Liver (tissue), 8 donors: ENCODE measurements at regions not wholly inside any gene's neighbourhood (a gene's known extent, or its start where the extent isn't known, plus 50 kb on each side); places are given as distances from the start of the nearest gene placed in this dataset.

Experiments
- DNase-seq: peaks from one replicate; pipeline ENCODE4 v3.0.0-alpha.2; 2017; ENCODE audit warnings: low spot score
- H3K27ac ChIP-seq, 2 donors: one replicate each; pipeline ENCODE4 v1.7.0; 2013; ENCODE audit warnings: inconsistent platforms in 2 of 2, low read length in 2 of 2, control low read depth in 1 of 2, low read depth in 1 of 2, mild to moderate bottlenecking in 1 of 2
- H3K27me3 ChIP-seq, 4 donors: one replicate each; pipeline versions ENCODE4 v1.6.1 to v1.7.0; 2013; ENCODE audit warnings: low read length in 3 of 4, inconsistent platforms in 1 of 4, mild to moderate bottlenecking in 1 of 4, moderate library complexity in 1 of 4; ENCODE audit not compliant: control insufficient read depth in 4 of 4, insufficient read depth in 4 of 4
- H3K36me3 ChIP-seq, 4 donors: one replicate each; pipeline versions ENCODE4 v1.6.1 to v1.7.0; 2013; ENCODE audit warnings: low read length in 3 of 4, mild to moderate bottlenecking in 3 of 4, low read depth in 1 of 4, moderate library complexity in 1 of 4; ENCODE audit not compliant: control insufficient read depth in 4 of 4, insufficient read depth in 3 of 4
- H3K4me1 ChIP-seq, 4 donors: one replicate each; pipeline versions ENCODE4 v1.6.1 to v1.7.0; 2013; ENCODE audit warnings: low read length in 3 of 4, mild to moderate bottlenecking in 3 of 4, moderate library complexity in 1 of 4; ENCODE audit not compliant: control insufficient read depth in 4 of 4, insufficient read depth in 4 of 4
- H3K4me3 ChIP-seq, 3 donors: one replicate each; pipeline versions ENCODE4 v1.6.1 to v1.7.0; 2013; ENCODE audit warnings: low read length in 3 of 3, control low read depth in 1 of 3, low read depth in 1 of 3, mild to moderate bottlenecking in 1 of 3
- H3K9ac ChIP-seq, 2 donors: one replicate each; pipeline ENCODE4 v1.7.0; 2013; ENCODE audit warnings: low read length in 2 of 2, mild to moderate bottlenecking in 2 of 2, moderate library complexity in 2 of 2, control low read depth in 1 of 2, low read depth in 1 of 2
- H3K9me3 ChIP-seq, 4 donors: one replicate each; pipeline versions ENCODE4 v1.6.1 to v1.7.0; 2013; ENCODE audit warnings: low read length in 3 of 4; ENCODE audit not compliant: control insufficient read depth in 4 of 4
- EGR1 ChIP-seq, 2 donors: IDR thresholded peaks; 2 replicates each; pipeline ENCODE4 v1.6.1; 2016 to 2018; ENCODE audit warnings: antibody characterized with exemption in 2 of 2, low read depth in 2 of 2
- FOXA1 ChIP-seq: IDR thresholded peaks from 2 replicates; pipeline ENCODE4 v1.6.1; 2016; ENCODE audit warnings: antibody characterized with exemption
- FOXA2 ChIP-seq: IDR thresholded peaks from 2 replicates; pipeline ENCODE4 v1.6.1; 2016; ENCODE audit warnings: antibody characterized with exemption
- GABPA ChIP-seq, 2 donors: IDR thresholded peaks in 1 of 2; conservative IDR thresholded peaks in 1 of 2; 2 replicates each; pipeline ENCODE4 v1.6.1; 2016; ENCODE audit warnings: antibody characterized with exemption in 2 of 2, mild to moderate bottlenecking in 1 of 2, moderate library complexity in 1 of 2
- JUND ChIP-seq, 2 donors: IDR thresholded peaks; 2 replicates each; pipeline ENCODE4 v1.6.1; 2016; ENCODE audit warnings: antibody characterized with exemption in 2 of 2
- NR2F2 ChIP-seq: IDR thresholded peaks from 2 replicates; pipeline ENCODE4 v1.6.1; 2016; ENCODE audit warnings: antibody characterized with exemption
- RAD21 ChIP-seq, 2 donors: IDR thresholded peaks; 2 replicates each; pipeline ENCODE4 v1.6.1; 2016; ENCODE audit warnings: antibody characterized with exemption in 2 of 2, mild to moderate bottlenecking in 2 of 2
- WGBS: extraction: QIAGEN DNeasy Blood & Tissue Kit; methylation state at CpG from one replicate; pipeline ENCODE4 v1.1.7; 2013; 5-methylcytosine and 5-hydroxymethylcytosine counted together
- TF ChIP-seq, protein P1 (sequence below): fragments of 150-350 bp; IDR thresholded peaks from 2 replicates; pipeline ENCODE4 v1.5.1; 2017; ENCODE audit warnings: improper control_type of control experiment, low read depth, low read length; ENCODE audit not compliant: missing input control
- TF ChIP-seq, protein P2 (sequence below): IDR thresholded peaks from 2 replicates; pipeline ENCODE4 v1.6.1; 2016; ENCODE audit warnings: antibody characterized with exemption
- TF ChIP-seq, protein P3 (sequence below): IDR thresholded peaks from 2 replicates; pipeline ENCODE4 v1.6.1; 2016; ENCODE audit warnings: antibody characterized with exemption
- TF ChIP-seq, protein P4 (sequence below): IDR thresholded peaks from 2 replicates; pipeline ENCODE4 v1.6.1; 2016; ENCODE audit warnings: antibody characterized with exemption
- donor health status: healthy.
- donor health status: healthy.
- donor health status: healthy.
- donor health status: healthy.
- donor health status: healthy.

DNA sequence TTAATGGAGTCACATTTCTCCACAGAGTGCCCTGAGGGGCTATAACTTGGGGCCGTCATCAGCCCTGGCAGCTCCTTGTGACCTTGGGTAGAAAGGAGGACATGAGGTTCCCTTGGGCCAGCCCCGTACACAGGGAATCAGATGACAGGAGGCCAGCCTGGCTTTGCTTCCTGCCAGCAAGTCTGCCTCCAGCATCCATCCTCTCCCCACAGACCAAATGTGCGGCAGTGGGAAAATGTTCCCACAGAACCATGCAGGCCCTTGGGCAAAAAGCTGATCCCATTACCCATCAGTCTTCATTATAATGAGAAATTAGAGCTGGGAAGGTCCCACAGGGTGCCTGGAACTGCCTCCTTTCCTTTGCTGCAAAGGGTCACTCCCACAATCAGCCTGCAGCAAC lies 908.3 kb downstream of the GRID1 start (continued):
- TF ChIP-seq, protein P1, sequence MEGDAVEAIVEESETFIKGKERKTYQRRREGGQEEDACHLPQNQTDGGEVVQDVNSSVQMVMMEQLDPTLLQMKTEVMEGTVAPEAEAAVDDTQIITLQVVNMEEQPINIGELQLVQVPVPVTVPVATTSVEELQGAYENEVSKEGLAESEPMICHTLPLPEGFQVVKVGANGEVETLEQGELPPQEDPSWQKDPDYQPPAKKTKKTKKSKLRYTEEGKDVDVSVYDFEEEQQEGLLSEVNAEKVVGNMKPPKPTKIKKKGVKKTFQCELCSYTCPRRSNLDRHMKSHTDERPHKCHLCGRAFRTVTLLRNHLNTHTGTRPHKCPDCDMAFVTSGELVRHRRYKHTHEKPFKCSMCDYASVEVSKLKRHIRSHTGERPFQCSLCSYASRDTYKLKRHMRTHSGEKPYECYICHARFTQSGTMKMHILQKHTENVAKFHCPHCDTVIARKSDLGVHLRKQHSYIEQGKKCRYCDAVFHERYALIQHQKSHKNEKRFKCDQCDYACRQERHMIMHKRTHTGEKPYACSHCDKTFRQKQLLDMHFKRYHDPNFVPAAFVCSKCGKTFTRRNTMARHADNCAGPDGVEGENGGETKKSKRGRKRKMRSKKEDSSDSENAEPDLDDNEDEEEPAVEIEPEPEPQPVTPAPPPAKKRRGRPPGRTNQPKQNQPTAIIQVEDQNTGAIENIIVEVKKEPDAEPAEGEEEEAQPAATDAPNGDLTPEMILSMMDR, result no peak
- TF ChIP-seq FOXA1, result no peak

DNA sequence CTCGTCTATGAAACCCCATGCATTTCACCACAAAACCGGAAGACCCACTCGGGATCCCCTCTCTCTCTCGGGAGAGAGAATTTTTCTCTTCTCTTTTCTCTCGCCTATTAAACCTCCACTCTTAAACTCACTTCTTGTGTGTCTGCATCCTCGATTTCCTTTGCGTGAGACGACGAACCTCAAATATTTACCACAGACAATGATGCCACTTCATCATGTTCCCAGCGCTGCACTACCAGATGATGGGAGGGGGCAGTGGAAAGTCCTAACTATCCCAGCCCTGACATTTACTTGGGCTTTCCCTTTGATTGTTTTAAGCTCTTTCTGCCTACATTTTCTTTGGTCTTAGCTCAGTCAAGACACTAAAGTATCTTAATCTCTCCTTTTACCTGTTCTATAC lies 906.7 kb downstream of the GRID1 start:
- no peak overlapping the region for H3K27ac ChIP-seq
- no peak overlapping the region for H3K4me3 ChIP-seq
- no peak for DNase-seq
- 87% methylated on average over 10 of the region's 10 CpGs for WGBS
- no peaks in the 10 kb centered on the region for H3K36me3 ChIP-seq
- no peaks in the 10 kb centered on the region for H3K4me1 ChIP-seq
- no peak for TF ChIP-seq GABPA (IDR thresholded peaks at IDR 0.05 in 1 of 2, conservative IDR thresholded peaks at IDR 0.05 in 1 of 2)
- no peak for TF ChIP-seq JUND (IDR thresholded peaks at IDR 0.05)
- TF ChIP-seq, protein P2, sequence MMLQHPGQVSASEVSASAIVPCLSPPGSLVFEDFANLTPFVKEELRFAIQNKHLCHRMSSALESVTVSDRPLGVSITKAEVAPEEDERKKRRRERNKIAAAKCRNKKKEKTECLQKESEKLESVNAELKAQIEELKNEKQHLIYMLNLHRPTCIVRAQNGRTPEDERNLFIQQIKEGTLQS, result no peak
- TF ChIP-seq, protein P1, result no peak
- TF ChIP-seq, protein P3, sequence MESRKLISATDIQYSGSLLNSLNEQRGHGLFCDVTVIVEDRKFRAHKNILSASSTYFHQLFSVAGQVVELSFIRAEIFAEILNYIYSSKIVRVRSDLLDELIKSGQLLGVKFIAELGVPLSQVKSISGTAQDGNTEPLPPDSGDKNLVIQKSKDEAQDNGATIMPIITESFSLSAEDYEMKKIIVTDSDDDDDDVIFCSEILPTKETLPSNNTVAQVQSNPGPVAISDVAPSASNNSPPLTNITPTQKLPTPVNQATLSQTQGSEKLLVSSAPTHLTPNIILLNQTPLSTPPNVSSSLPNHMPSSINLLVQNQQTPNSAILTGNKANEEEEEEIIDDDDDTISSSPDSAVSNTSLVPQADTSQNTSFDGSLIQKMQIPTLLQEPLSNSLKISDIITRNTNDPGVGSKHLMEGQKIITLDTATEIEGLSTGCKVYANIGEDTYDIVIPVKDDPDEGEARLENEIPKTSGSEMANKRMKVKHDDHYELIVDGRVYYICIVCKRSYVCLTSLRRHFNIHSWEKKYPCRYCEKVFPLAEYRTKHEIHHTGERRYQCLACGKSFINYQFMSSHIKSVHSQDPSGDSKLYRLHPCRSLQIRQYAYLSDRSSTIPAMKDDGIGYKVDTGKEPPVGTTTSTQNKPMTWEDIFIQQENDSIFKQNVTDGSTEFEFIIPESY, result no peak
- TF ChIP-seq, protein P4, sequence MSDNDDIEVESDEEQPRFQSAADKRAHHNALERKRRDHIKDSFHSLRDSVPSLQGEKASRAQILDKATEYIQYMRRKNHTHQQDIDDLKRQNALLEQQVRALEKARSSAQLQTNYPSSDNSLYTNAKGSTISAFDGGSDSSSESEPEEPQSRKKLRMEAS, result no peak
- no peak for TF ChIP-seq FOXA2
- TF ChIP-seq EGR1 (IDR thresholded peaks at IDR 0.05; ENCODE audit: low read depth in 2 of 2), result no peak
- H3K27me3 ChIP-seq, result peaks cover 0 to under 1% (median 0%) of the 10 kb centered on the region in 4 donors
- no peak overlapping the region for H3K9ac ChIP-seq
- no peaks in the 10 kb centered on the region for H3K9me3 ChIP-seq

DNA sequence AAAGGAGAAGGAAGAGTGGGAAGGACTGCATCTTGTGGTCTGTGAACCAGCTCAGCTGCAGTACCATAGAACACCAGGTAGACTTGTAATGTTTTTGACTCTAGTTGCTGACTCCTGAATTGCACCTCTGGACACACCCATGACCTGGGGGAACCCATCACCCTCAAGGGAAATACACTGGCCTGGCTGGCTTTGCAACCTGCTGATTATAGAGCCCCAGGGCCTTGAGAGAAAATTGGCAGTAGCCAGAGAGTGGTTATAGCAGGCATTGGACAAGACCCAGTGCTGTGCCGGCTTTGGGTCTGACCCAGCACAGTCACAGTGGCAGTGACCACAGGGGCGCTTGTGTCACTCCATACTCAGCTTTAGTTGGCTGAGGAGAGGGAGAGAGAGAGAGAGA lies 902.3 kb downstream of the GRID1 start:
- H3K9me3 ChIP-seq, result no peaks in the 10 kb centered on the region
- no peak overlapping the region for H3K9ac ChIP-seq
- no peaks in the 10 kb centered on the region for H3K36me3 ChIP-seq
- no peaks in the 10 kb centered on the region for H3K4me1 ChIP-seq
- no peak for DNase-seq
- H3K27ac ChIP-seq, result no peak overlapping the region
- TF ChIP-seq NR2F2, result no peak
- no peak for TF ChIP-seq FOXA1
- TF ChIP-seq RAD21 (IDR thresholded peaks at IDR 0.05), result no peak
- TF ChIP-seq, protein P1, result no peak
- H3K4me3 ChIP-seq, result no peak overlapping the region
- no peaks in the 10 kb centered on the region for H3K27me3 ChIP-seq
- WGBS, result 80% methylated on average over 2 of the region's 2 CpGs
